Right ventricle myocardium superior (tissue), 1 donor: ENCODE measurements at regions not wholly inside any gene's neighbourhood (a gene's known extent, or its start where the extent isn't known, plus 50 kb on each side); places are given as distances from the start of the nearest gene placed in this dataset.
"Not testable (repeated sequence)": the region's sequence is repeated elsewhere in the genome, so short reads cannot be mapped to it uniquely, and the experiment has no call there.

Experiments
- ATAC-seq: fragments of 200-7000 bp; cut with Tn5 transposase; one replicate; pipeline ENCODE4 v1.9.1; 2020; ENCODE audit warnings: mild to moderate bottlenecking; ENCODE audit not compliant: poor library complexity
- DNase-seq: peaks from one replicate; pipeline ENCODE4 v3.0.0-alpha.2; 2020
- intact Hi-C: fragments of 100-400 bp; cut with DNase I; formaldehyde crosslinking; loops from one replicate; pipeline ENCODE4 v1.11.2; 2022
- donor health status: DM: no; HTN: yes; CAD: no; lungs with severe emphysema.

- DNase-seq = no peak
- intact Hi-C loops = no loop called here
- no peak for ATAC-seq
These were observed 426.3 kb upstream of the FAM174A start for GRCh38 chr5:100108883-100109282.

- DNase-seq, intact Hi-C loops, ATAC-seq: not testable (repeated sequence)
These were observed 431.5 kb upstream of the FAM174A start for GRCh38 chr5:100103592-100104119.

DNA sequence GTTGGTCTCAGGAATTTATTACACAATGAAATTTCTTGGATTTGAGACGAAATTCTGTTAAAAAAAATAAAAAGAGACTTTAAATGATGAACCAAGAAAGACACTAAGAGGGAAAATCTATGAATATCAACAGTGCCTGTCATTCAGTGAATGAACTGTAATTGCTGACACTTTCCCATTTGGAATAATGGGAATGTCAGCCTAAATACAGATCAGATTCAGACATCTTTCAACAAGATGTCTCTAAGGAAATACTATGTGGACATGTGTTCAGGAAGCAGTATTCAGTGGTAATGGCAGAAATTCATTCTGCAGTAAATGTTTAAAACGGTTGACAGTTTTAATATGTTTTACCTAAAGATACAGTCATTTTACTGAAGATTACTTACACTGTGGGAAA lies 433.7 kb upstream of the FAM174A start:
- DNase-seq, ATAC-seq, intact Hi-C loops: not testable (repeated sequence)

GRCh38 chr5:100096328-100096727 lies 438.8 kb upstream of the FAM174A start:
- ATAC-seq, DNase-seq, intact Hi-C loops: not testable (repeated sequence)

- ATAC-seq, intact Hi-C loops: not testable (repeated sequence)
These were observed 454.5 kb upstream of the FAM174A start for GRCh38 chr5:100080703-100081102.

GRCh38 chr5:100079163-100079562 lies 456.0 kb upstream of the FAM174A start:
- ATAC-seq, intact Hi-C loops, DNase-seq: not testable (repeated sequence)

More at GRCh38 chr5:100080703-100081102, 454.5 kb upstream of the FAM174A start:
- not testable (repeated sequence) for DNase-seq

GRCh38 chr5:100066020-100066419 lies 469.2 kb upstream of the FAM174A start:
- DNase-seq, intact Hi-C loops, ATAC-seq: not testable (repeated sequence)

DNA sequence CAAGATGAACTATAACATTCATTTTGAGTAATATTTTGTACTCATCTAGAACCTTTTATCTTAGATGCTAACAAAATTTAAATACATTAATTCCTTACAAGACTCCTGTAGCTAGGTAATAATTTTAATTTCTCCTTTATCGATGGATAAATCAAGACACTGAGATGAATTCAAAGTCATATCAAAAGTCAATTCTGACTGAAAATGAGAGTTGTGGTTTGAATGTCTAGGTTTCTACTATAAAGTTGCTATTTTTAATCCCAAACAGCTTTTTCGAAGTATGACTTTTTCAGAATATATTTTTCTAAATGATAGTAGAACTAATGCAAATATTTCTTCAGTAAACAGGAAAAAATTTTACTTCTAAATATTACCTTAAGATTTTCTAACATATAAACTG lies 491.7 kb upstream of the FAM174A start:
- ATAC-seq (no peak), DNase-seq (no peak)
- intact Hi-C loops = no loop called here

DNA sequence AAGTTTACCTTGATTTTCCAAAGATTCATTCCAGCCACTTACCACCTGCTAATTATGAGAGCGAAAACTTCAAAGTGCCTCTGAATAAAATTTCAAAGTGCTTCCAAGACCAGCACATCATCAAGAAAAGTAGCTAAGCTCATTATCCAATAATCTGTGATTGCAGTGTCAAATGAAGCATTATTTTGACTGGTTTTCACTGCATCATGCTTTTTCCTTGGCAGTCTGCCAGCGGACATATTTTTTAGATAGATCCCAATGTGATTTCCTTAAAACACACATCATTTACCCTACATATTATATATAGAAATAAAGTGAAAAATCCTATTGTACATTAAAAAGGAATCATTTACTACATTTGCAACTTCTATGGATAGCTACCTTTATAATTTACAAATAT lies 508.6 kb upstream of the FAM174A start:
- no peak for DNase-seq
- intact Hi-C loops = no loop called here
- no peak for ATAC-seq

DNA sequence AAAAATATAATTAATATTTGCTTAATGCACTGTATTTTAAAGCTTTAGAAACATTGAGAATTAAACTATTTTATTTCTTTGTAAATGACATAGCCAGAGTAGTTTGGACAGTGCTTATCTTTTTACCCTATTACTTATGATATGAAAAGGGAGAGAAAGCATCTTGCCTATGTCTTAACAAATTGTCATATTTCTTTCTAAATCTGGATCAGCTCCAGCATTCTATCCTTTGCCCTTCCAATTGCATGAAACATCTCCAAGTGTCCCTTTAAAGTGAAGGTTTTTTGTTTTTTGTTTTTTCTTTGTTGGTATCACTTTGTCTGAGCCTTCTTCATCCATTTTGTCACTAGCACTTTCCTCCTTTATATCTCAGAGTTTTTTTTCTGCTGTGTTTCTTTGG lies 511.6 kb upstream of the FAM174A start:
- intact Hi-C loops = no loop called here
- no peak for DNase-seq
- ATAC-seq = no peak

DNA sequence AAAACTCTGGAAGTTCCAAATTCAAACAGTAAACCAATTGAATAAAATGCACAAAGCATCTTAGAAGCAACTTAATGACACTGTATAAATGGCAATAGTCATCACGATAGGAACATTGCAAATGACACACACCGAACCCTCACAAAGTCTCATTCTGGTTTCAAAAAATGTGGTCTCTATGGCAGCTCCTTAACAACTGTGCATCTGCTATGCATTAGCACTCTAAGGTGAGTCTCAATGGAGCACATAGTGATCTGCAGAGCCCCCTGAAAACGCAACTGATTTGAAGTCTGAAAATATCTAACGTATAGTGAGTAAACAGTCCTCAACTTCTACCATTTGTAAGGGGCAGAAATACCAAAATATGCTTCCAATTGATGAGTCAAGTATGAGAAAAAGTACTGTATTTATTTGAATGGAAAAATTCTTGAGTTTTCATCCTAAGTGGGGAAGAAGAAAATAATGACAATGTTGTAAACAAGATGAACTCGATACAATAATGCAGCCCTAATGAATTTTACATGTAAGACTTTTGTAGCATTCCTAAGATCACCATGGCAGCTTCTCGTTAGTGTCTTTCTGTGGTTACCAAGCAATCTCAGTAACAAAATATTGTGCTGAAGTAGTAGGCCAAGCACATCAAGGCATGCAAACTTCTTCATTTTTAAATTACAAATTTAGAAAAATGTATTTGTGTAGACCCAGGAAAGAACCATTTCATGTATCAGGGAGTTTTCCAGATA lies 517.5 kb upstream of the FAM174A start:
- DNase-seq (no peak), ATAC-seq (no peak)
- intact Hi-C loops = no loop called here

GRCh38 chr5:100013305-100013704 lies 521.9 kb upstream of the FAM174A start:
- ATAC-seq, intact Hi-C loops, DNase-seq: not testable (repeated sequence)

GRCh38 chr5:100011160-100011559 lies 524.0 kb upstream of the FAM174A start:
- ATAC-seq, DNase-seq, intact Hi-C loops: not testable (repeated sequence)

DNA sequence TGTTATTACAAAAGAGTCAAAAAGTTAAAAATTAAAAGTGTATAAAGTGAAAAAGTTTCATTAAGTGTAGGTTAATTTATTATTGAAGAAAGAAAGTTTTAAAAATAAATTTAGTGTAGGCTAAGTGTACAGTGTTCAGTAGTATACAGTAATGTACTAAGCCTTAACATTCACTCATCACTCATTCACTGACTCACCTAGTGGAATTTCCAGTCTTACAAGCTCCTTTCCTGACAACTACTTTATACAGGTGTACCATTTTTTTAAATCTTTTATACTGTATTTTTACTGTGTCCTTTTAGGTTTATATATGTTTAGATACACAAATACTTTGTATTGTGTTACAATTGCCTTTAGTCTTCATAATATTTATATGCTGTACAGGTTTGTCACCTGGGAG lies 530.2 kb upstream of the FAM174A start:
- ATAC-seq (no peak), DNase-seq (no peak)
- intact Hi-C loops = no loop called here

DNA sequence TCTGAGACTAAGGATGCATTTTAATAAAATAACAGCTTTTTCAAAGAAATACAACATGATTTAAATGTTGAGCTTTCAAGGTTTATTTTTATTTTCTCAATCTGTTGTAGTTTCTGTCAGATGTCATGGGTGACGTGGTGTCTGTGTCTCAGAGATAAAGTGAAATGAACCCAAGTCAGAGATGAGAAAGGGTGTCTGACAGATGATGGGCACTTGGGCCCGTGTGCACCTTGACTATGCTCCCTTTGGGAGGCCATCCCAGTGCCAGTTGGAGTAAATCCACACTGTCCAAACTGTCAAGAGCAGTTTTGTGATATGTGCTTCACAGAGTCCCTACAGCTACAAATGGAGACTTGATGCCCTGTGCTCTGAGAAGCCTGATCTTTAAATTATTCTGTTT lies 536.9 kb upstream of the FAM174A start:
- no peak for DNase-seq
- intact Hi-C loops = no loop called here
- ATAC-seq = no peak

- intact Hi-C loops = no loop called here
- DNase-seq (no peak), ATAC-seq (no peak)
These were observed 539.8 kb upstream of the FAM174A start for GRCh38 chr5:99995407-99995806.

DNA sequence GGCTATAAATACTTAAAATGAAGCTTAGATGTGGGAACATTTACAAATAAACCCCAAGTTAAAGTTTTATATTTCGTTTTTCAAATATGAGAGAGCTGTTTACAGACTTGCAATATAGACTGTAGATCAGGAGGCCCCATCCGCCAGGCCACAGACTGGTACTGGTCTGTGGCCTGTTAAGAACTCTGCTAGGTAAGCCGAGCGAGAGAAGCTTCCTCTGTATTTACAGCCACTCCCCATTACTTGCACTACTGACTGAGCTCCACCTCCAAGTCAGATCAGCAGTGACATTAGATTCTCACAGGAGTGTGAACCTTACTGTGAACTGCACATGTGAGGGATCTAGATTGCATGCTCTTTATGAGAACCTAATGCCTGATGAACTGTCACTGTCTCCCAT lies 561.4 kb upstream of the FAM174A start:
- intact Hi-C loops = no loop called here
- ATAC-seq = no peak
- DNase-seq = no peak

DNA sequence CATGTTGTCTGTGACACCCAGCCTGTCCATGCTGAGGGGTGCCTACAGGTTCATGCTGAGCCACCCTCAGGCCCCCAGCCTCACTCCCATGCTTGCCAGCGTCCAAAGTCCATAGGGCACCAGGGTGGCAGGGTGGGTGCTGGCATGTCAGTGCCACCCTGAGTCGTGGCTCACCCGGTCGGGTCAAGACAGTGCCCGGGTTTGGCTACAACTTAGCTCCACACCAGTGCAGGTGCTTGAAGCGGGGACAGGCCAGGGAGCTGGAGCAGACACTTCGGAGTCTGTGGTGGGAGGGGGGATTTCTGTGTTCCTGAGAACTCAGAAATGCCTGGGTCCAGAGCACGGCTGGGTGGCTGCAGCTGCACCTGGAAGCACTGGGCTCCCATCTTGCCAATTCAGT lies 579.2 kb upstream of the FAM174A start:
- ATAC-seq (no peak), DNase-seq (no peak)
- intact Hi-C loops = no loop called here

DNA sequence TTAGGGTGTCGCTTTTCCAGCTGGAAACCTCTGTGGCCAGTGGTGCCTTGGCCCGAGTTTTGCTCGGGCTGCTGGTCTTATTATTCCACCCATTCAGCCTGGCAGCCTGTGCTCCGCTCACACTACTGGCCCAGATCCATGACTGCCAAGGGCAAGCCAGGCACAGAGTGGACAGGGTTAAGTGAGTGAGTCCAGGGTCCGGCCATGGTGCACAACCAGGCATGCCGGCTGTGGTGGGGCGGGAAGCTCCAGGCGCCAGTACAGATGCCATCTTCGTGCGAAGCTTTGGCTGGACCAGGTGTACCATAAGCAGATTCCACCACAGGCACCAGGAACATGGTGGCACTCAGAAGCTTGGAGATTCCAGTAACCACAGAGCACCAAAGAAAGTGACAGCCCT lies 580.2 kb upstream of the FAM174A start:
- intact Hi-C loops = no loop called here
- no peak for DNase-seq
- ATAC-seq = no peak

- intact Hi-C loops = no loop called here
- DNase-seq (no peak), ATAC-seq (no peak)
These were observed 585.1 kb upstream of the FAM174A start for GRCh38 chr5:99949969-99950524.
